SK-N-SH (cell line): ENCODE measurements at regions not wholly inside any gene's neighbourhood (a gene's known extent, or its start where the extent isn't known, plus 50 kb on each side); places are given as distances from the start of the nearest gene placed in this dataset.

Source experiments
- CTCF ChIA-PET: fragments of 300-600, 350-600 bp; formaldehyde crosslinking; extraction: SDS; loops from one replicate; lab custom pipeline; 2021; lab: Yijun Ruan, JAX
- POLR2A ChIA-PET: fragments of 350-600 bp; sonication (Branson Sonifier 250); formaldehyde crosslinking; extraction: SDS; loops from one replicate; lab custom pipeline; 2020; ENCODE audit warnings: antibody characterized with exemption, inconsistent platforms; lab: Yijun Ruan, JAX
- DNase-seq: peaks from one replicate; pipeline ENCODE4 v3.0.0; 2012
- H2AFZ ChIP-seq: fragments of 200-600 bp; sonication (generic); 2 replicates; pipeline ENCODE4 v1.8.1; 2016; ENCODE audit warnings: antibody characterized with exemption, mild to moderate bottlenecking, low read depth
- H3F3A ChIP-seq: fragments of 200-600 bp; sonication (generic); replicated peaks from 2 replicates; pipeline ENCODE3; 2016; ENCODE audit warnings: antibody characterized with exemption, mild to moderate bottlenecking; ENCODE audit not compliant: insufficient read depth
- H3K27ac ChIP-seq, 2 experiments: fragments of 200-500 bp in 1 of 2; fragments of 200-600 bp in 1 of 2; sonication (Bioruptor generic) in 1 of 2; sonication (generic), shearing (Covaris generic) in 1 of 2; 2 replicates each; pipeline versions ENCODE4 v1.5.1 to v1.6.1; 2014 to 2016; ENCODE audit warnings: low read depth in 2 of 2, inconsistent platforms in 1 of 2, low read length in 1 of 2, mild to moderate bottlenecking in 1 of 2, mixed read lengths in 1 of 2
- H3K27me3 ChIP-seq: fragments of 200-600 bp; sonication (generic), shearing (Covaris generic); 2 replicates; pipeline ENCODE4 v1.6.1; 2016; ENCODE audit warnings: mixed run types; ENCODE audit not compliant: insufficient read depth
- H3K36me3 ChIP-seq, 2 experiments: fragments of 200-500 bp in 1 of 2; fragments of 200-600 bp in 1 of 2; sonication (Bioruptor generic) in 1 of 2; sonication (generic) in 1 of 2; replicated peaks in 1 of 2; 2 replicates each; pipeline versions ENCODE3 to v1.5.1; 2014 to 2016; ENCODE audit warnings: low read length in 1 of 2, mild to moderate bottlenecking in 1 of 2; ENCODE audit not compliant: insufficient read depth in 2 of 2, control insufficient read depth in 1 of 2
- H3K4me1 ChIP-seq, 2 experiments: fragments of 200-500 bp in 1 of 2; fragments of 200-600 bp in 1 of 2; sonication (Bioruptor generic) in 1 of 2; sonication (generic), shearing (Covaris generic) in 1 of 2; 2 replicates each; pipeline versions ENCODE4 v1.5.1 to v1.6.1; 2014 to 2016; ENCODE audit warnings: low read depth in 1 of 2, low read length in 1 of 2, mixed run types in 1 of 2; ENCODE audit not compliant: insufficient read depth in 2 of 2, control insufficient read depth in 1 of 2
- H3K4me2 ChIP-seq: fragments of 200-600 bp; sonication (generic), shearing (Covaris generic); 2 replicates; pipeline ENCODE4 v1.6.1; 2017; ENCODE audit warnings: mixed run types
- H3K4me3 ChIP-seq, 2 experiments: fragments of 200-500 bp in 1 of 2; fragments of 200-600 bp in 1 of 2; sonication (Bioruptor generic) in 1 of 2; sonication (generic), shearing (Covaris generic) in 1 of 2; 2 replicates each; pipeline versions ENCODE4 v1.5.1 to v1.8.1; 2014 to 2016; ENCODE audit warnings: low read depth in 2 of 2, inconsistent platforms in 1 of 2, low read length in 1 of 2, mild to moderate bottlenecking in 1 of 2, mixed read lengths in 1 of 2, moderate library complexity in 1 of 2
- H3K79me2 ChIP-seq: fragments of 200-600 bp; sonication (generic); 2 replicates; pipeline ENCODE4 v1.8.1; 2017; ENCODE audit warnings: mild to moderate bottlenecking; ENCODE audit not compliant: insufficient read depth
- H3K9ac ChIP-seq: fragments of 200-600 bp; sonication (generic); 2 replicates; pipeline ENCODE4 v1.6.1; 2017; ENCODE audit warnings: mixed run types
- H3K9me2 ChIP-seq: fragments of 200-600 bp; sonication (generic); 2 replicates; pipeline ENCODE4 v1.6.1; 2017; ENCODE audit warnings: mixed run types
- H3K9me3 ChIP-seq: fragments of 200-600 bp; sonication (generic); 2 replicates; pipeline ENCODE4 v1.6.1; 2017; ENCODE audit warnings: mixed run types, mild to moderate bottlenecking, moderate library complexity
- H4K20me1 ChIP-seq: fragments of 200-600 bp; sonication (generic); 2 replicates; pipeline ENCODE4 v1.6.1; 2017; ENCODE audit warnings: mild to moderate bottlenecking, mixed run types; ENCODE audit not compliant: insufficient read depth
- CHD2 ChIP-seq: fragments of 150-350 bp; IDR thresholded peaks from 2 replicates; pipeline ENCODE4 v1.6.1; 2018; ENCODE audit warnings: low read length; ENCODE audit not compliant: partially characterized antibody
- ELF1 ChIP-seq: IDR thresholded peaks from 2 replicates; pipeline ENCODE4 v1.4.0; 2012
- EZH2phosphoT487 ChIP-seq: fragments of 200-600 bp; sonication (generic); IDR thresholded peaks from 2 replicates; pipeline ENCODE4 v1.6.1; 2017; ENCODE audit warnings: low read depth, mixed run types, mild to moderate bottlenecking, antibody characterized with exemption, moderate library complexity, borderline replicate concordance
- FOXM1 ChIP-seq: IDR thresholded peaks from 2 replicates; pipeline ENCODE4 v1.4.0; 2012; ENCODE audit warnings: low read depth, mild to moderate bottlenecking
- GABPA ChIP-seq: IDR thresholded peaks from 2 replicates; pipeline ENCODE4 v1.4.0; 2012; ENCODE audit warnings: low read depth, mild to moderate bottlenecking
- GATA2 ChIP-seq: sonication (generic); formaldehyde crosslinking; IDR thresholded peaks from 2 replicates; pipeline ENCODE4 v1.5.0; 2020; ENCODE audit warnings: mild to moderate bottlenecking, missing genetic modification reagents
- JUND ChIP-seq: IDR thresholded peaks from 2 replicates; pipeline ENCODE4 v1.4.0; 2012
- MEF2A ChIP-seq: IDR thresholded peaks from 2 replicates; pipeline ENCODE4 v1.4.0; 2012; ENCODE audit warnings: low read depth, borderline replicate concordance
- NRF1 ChIP-seq: IDR thresholded peaks from 2 replicates; pipeline ENCODE4 v1.6.1; 2012; ENCODE audit warnings: low read depth, mild to moderate bottlenecking, low read length
- POLR2AphosphoS5 ChIP-seq: IDR thresholded peaks from 2 replicates; pipeline ENCODE4 v1.6.1; 2012; ENCODE audit warnings: low read depth, low read length
- RAD21 ChIP-seq: IDR thresholded peaks from 2 replicates; pipeline ENCODE4 v1.6.1; 2012; ENCODE audit warnings: mild to moderate bottlenecking, low read length
- SIN3A ChIP-seq: IDR thresholded peaks from 2 replicates; pipeline ENCODE4 v1.6.1; 2012; ENCODE audit warnings: low read depth, mild to moderate bottlenecking, low read length, moderate library complexity, borderline replicate concordance
- TAF1 ChIP-seq: IDR thresholded peaks from 2 replicates; pipeline ENCODE4 v1.6.1; 2012; ENCODE audit warnings: low read depth, mild to moderate bottlenecking, low read length, moderate library complexity, borderline replicate concordance
- TEAD4 ChIP-seq: IDR thresholded peaks from 2 replicates; pipeline ENCODE4 v1.4.0; 2012; ENCODE audit warnings: mild to moderate bottlenecking, borderline replicate concordance; ENCODE audit not compliant: insufficient read depth
- WGBS: methylation state at CpG from one replicate; pipeline ENCODE4 v1.1.6; 2017; ENCODE audit warnings: low lambda C conversion rate; 5-methylcytosine and 5-hydroxymethylcytosine counted together
- TF ChIP-seq, protein P1 (sequence below): fragments of 150-350 bp; IDR thresholded peaks from 2 replicates; pipeline ENCODE4 v1.6.1; 2017; ENCODE audit warnings: antibody characterized with exemption, low read length, low read depth, borderline replicate concordance
- TF ChIP-seq, protein P2 (sequence below): IDR thresholded peaks from 2 replicates; pipeline ENCODE4 v1.4.0; 2012; ENCODE audit warnings: low read depth, borderline replicate concordance
- TF ChIP-seq, protein P3 (sequence below): IDR thresholded peaks from 2 replicates; pipeline ENCODE4 v1.4.0; 2012; ENCODE audit warnings: low read depth
- TF ChIP-seq, protein P4 (sequence below): IDR thresholded peaks from 2 replicates; pipeline ENCODE4; 2012

DNA sequence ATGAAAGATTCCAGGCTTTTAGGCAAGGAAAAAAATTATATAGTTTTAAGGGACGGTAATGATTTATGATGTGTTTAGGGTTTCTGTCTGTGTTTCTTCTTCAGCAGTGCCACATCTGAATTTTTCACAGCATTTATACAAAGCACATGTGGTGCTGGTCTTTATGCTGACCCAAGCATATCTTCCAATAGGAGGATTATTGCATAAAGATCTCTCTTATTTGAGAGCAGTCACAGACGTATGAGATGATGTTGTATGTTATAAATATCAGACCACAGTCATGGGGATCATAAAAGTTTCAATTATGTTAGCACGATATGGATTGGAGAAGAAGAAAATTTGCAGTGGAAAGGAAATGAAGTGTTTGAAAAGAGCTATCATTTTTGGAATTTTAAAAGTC lies 150.9 kb downstream of the RASEF start:
- Histone ChIP-seq H3K27ac (no peak overlapping the region), H3K4me3 (no peak overlapping the region), H3K79me2 (no peaks in the 10 kb centered on the region), H3K36me3 (no peaks in the 10 kb centered on the region), H3K9ac (no peak overlapping the region), H3K9me3 (no peaks in the 10 kb centered on the region), H4K20me1 (no peaks in the 10 kb centered on the region), H2AFZ (no peak overlapping the region), H3F3A (no peaks in the 10 kb centered on the region), H3K4me2 (no peak overlapping the region), H3K9me2 (no peaks in the 10 kb centered on the region)
- 39% methylated on average over 3 of the region's 3 CpGs for WGBS
- no peak for DNase-seq
- CTCF ChIA-PET: interaction anchor here (0.7 to 2.3 kb wide), 9 partner anchors 9 to 379 kb away, joined by 3 to 14 read pairs (median 5); no protein-coding TSS in a partner anchor
- TF ChIP-seq NRF1: no peak
- no peak for TF ChIP-seq MEF2A
- TF ChIP-seq, protein P1, sequence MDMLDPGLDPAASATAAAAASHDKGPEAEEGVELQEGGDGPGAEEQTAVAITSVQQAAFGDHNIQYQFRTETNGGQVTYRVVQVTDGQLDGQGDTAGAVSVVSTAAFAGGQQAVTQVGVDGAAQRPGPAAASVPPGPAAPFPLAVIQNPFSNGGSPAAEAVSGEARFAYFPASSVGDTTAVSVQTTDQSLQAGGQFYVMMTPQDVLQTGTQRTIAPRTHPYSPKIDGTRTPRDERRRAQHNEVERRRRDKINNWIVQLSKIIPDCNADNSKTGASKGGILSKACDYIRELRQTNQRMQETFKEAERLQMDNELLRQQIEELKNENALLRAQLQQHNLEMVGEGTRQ: no peak
- TF ChIP-seq, protein P2, sequence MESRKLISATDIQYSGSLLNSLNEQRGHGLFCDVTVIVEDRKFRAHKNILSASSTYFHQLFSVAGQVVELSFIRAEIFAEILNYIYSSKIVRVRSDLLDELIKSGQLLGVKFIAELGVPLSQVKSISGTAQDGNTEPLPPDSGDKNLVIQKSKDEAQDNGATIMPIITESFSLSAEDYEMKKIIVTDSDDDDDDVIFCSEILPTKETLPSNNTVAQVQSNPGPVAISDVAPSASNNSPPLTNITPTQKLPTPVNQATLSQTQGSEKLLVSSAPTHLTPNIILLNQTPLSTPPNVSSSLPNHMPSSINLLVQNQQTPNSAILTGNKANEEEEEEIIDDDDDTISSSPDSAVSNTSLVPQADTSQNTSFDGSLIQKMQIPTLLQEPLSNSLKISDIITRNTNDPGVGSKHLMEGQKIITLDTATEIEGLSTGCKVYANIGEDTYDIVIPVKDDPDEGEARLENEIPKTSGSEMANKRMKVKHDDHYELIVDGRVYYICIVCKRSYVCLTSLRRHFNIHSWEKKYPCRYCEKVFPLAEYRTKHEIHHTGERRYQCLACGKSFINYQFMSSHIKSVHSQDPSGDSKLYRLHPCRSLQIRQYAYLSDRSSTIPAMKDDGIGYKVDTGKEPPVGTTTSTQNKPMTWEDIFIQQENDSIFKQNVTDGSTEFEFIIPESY: no peak
- no peak for TF ChIP-seq RAD21
- TF ChIP-seq SIN3A: no peak
- TF ChIP-seq, protein P3, sequence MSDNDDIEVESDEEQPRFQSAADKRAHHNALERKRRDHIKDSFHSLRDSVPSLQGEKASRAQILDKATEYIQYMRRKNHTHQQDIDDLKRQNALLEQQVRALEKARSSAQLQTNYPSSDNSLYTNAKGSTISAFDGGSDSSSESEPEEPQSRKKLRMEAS: no peak
- no peak for TF ChIP-seq FOXM1
- TF ChIP-seq GATA2 (CRISPR knock-in tag): no peak
- no peak for TF ChIP-seq GABPA
- TF ChIP-seq TAF1: no peak
- TF ChIP-seq, protein P4, sequence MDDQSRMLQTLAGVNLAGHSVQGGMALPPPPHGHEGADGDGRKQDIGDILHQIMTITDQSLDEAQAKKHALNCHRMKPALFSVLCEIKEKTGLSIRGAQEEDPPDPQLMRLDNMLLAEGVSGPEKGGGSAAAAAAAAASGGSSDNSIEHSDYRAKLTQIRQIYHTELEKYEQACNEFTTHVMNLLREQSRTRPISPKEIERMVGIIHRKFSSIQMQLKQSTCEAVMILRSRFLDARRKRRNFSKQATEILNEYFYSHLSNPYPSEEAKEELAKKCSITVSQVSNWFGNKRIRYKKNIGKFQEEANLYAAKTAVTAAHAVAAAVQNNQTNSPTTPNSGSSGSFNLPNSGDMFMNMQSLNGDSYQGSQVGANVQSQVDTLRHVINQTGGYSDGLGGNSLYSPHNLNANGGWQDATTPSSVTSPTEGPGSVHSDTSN: no peak
- TF ChIP-seq ELF1: no peak
- TF ChIP-seq JUND: no peak
- TF ChIP-seq EZH2phosphoT487: no peak
- no peak for TF ChIP-seq TEAD4
- no peak for TF ChIP-seq CHD2
- no peak for TF ChIP-seq POLR2AphosphoS5
- TF ChIP-seq, all 33 proteins: peak for 0
- Histone ChIP-seq H3K27me3 (no peaks in the 10 kb centered on the region), H3K4me1 (no peaks in the 10 kb centered on the region)
- POLR2A ChIA-PET: no interaction called here
